Fibroblast of pulmonary artery (primary cell): ENCODE measurements at regions not wholly inside any gene's neighbourhood (a gene's known extent, or its start where the extent isn't known, plus 50 kb on each side); places are given as distances from the start of the nearest gene placed in this dataset.

Experiments
- DNase-seq: peaks from one replicate; pipeline ENCODE4 v3.0.0-alpha.2; 2010; ENCODE audit warnings: low read depth
- H3K4me3 ChIP-seq: replicated peaks from 2 replicates; pipeline ENCODE4 v1.5.1; 2011; ENCODE audit warnings: low read depth, mild to moderate bottlenecking, control low read depth, low read length, moderate library complexity
- TF ChIP-seq, protein P1 (sequence below): IDR thresholded peaks from 2 replicates; pipeline ENCODE4 v1.5.1; 2011; ENCODE audit warnings: mild to moderate bottlenecking, control low read depth, low read length, inconsistent platforms; ENCODE audit errors: missing control alignments

DNA sequence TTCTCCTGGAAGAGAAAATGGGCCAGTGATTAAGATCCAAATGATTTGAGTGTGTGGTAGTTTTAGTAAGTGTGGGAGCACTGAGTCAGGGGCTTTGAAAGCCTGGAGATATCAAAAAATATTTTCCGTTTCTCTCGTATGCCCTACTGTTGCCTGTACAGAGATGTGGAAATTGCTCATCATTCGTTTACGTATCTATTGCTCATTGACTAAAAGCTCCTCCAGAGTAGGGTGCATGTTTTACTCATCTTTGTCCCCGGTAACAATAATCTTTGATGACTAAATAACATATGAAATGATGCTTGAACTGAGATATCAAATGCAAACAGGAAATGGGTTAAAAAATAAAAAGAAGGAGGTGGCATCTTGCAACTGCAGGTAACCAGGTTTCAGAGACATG lies 114.2 kb upstream of the FST start:
- TF ChIP-seq, protein P1, sequence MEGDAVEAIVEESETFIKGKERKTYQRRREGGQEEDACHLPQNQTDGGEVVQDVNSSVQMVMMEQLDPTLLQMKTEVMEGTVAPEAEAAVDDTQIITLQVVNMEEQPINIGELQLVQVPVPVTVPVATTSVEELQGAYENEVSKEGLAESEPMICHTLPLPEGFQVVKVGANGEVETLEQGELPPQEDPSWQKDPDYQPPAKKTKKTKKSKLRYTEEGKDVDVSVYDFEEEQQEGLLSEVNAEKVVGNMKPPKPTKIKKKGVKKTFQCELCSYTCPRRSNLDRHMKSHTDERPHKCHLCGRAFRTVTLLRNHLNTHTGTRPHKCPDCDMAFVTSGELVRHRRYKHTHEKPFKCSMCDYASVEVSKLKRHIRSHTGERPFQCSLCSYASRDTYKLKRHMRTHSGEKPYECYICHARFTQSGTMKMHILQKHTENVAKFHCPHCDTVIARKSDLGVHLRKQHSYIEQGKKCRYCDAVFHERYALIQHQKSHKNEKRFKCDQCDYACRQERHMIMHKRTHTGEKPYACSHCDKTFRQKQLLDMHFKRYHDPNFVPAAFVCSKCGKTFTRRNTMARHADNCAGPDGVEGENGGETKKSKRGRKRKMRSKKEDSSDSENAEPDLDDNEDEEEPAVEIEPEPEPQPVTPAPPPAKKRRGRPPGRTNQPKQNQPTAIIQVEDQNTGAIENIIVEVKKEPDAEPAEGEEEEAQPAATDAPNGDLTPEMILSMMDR, result no peak
- DNase-seq, result no peak
- no peak overlapping the region for H3K4me3 ChIP-seq

DNA sequence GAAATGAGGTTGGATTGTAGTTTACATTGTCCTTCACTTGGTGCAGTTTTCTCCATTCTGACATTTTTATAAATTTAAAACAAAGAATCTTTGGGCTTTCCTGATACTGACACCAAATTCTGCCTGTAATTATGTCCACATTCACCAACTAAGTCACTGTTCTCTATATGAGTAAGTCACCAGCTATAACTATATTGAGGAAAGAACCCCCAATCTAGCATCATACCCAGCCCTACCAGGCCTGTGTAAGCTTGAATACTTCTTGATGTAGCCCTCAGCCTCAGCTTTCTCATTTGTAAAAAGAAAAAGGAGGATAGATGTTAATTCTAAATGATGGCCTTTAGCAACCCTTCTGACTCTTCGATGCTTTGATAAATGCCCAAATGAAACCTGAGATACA lies 112.7 kb upstream of the FST start:
- H3K4me3 ChIP-seq, result no peak overlapping the region
- no peak for DNase-seq
- TF ChIP-seq, protein P1, result no peak

DNA sequence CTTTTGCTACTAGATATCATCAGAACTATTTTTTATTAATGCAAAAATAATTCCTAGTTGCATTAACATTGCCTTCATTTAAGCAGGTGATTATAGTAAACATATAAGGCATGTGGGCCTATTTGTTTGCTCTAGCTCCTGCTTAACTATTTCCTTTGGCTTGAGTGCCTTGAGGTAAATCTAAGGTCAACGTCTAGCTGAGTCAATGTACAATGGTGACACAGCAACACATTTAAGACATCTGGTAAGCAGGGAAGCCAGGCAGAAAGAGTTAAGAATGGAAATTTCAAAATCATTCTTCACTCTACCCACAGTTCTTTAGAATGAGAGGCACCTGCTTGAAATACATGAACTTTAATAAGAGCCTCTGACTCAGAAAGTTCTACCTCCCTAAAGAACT lies 111.9 kb upstream of the FST start:
- peak; percentile 44 for DNase-seq

DNA sequence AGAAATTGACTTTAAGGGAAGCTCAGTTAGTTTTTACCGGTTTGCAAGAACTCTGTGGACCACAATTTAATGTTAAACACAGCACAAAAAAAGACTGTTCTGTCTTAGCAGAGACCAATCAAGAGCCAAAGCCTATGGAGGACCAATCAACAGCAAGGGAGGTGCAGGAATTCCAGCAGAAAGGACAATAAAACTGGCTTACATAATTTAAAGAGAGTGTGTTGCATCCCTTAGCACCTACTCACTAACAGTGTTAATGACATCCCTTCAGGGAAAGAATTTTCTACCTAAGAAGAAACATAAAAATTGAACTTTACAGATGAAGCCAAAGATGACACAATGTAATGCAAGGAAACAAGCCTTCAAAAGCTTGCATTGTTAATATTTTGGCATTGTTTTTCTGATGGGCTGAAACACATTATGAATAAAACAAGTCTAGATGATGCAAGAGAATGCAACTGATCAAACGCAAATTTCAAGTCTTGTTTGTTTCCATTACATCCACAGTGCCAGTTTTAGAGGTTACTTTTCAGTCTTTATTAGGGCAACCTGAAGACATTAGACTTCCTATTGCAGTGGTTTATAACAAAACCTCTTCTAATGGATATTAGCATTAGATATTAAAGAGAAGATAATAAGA lies 111.3 kb upstream of the FST start:
- DNase-seq, result peak; percentile 44
- H3K4me3 ChIP-seq, result no peak overlapping the region
- TF ChIP-seq, protein P1, result no peak

More for the DNA sequence above, 111.9 kb upstream of the FST start:
- TF ChIP-seq, protein P1, result no peak
- H3K4me3 ChIP-seq, result no peak overlapping the region

DNA sequence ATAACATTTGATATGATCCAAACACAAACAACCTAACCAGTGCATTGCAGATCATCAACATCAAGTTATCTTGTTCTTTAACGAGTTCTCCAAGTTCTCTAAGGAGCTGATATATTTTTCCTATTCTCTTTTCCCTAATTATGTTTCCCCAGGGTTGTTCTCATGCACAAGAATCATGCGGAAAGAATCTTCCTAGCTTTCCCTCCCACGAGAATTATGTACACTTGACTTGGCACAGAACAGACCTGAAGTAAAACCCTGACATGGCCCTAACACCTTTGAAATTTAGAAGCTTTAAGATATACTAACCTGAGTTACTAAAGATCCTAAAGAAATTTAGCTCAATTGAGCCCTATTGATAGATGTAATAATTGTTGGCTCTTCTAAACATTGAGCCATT lies 110.7 kb upstream of the FST start:
- TF ChIP-seq, protein P1, result no peak
- no peak for DNase-seq
- no peak overlapping the region for H3K4me3 ChIP-seq

DNA sequence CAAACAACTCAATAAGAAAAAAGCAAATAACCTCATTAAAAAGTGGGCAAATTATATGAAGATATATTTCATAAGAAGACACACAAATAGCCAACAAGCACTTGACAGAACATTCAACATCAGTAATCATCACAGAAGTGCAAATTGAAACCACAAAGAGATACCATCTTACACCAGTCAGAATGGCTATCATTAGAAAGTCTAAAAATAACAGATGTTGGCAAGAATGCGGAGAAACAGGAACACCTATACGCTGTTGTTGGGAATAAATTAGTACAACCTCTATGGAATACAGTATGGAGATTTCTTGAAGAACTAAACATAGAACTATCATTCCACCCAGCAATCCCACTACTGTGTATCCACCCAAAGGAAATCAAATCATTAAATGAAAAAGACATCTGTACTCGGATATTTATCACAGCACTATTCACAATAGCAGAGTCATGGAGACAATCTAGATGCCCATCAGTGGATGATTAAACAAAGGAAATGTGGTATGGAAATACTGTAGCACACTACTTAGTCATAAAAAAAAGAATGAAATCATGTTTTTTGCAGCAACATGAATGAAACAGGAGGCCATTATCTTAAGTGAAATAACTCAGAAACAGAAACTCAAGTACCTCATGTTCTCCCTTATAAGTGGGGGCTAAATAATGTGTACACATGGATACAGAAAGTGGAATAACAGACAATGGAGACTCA lies 106.8 kb upstream of the FST start:
- no peak overlapping the region for H3K4me3 ChIP-seq
- TF ChIP-seq, protein P1, result no peak
- DNase-seq, result peak; percentile 72

DNA sequence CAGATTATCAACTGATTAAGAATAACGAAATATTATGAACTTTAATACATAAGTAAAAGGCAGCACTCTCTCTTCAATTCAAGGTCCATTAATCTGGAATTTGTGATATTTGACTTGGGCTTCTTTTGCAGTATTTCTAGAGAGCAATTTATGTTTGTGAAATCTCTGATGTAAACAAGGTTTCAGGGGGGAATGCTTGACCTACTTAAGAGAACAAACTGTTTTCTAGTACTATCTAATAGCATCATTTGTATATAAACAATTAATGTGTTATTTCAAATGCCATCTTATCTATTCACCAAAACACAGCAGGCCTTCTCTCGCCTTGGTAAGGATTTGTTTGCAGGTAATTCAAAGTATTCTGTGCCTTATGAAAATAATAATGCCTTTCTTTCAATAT lies 103.6 kb upstream of the FST start:
- TF ChIP-seq, protein P1, result no peak
- no peak overlapping the region for H3K4me3 ChIP-seq
- DNase-seq, result no peak
